SHP77 treated with DMSO at 0.1 percent for 48 hours (cell line): ENCODE measurements at regions not wholly inside any gene's neighbourhood (a gene's known extent, or its start where the extent isn't known, plus 50 kb on each side); places are given as distances from the start of the nearest gene placed in this dataset.

ENCODE experiments used
- DNase-seq: peaks from one replicate; lab custom pipeline; 2025; lab: John Stamatoyannopoulos, UW

DNA sequence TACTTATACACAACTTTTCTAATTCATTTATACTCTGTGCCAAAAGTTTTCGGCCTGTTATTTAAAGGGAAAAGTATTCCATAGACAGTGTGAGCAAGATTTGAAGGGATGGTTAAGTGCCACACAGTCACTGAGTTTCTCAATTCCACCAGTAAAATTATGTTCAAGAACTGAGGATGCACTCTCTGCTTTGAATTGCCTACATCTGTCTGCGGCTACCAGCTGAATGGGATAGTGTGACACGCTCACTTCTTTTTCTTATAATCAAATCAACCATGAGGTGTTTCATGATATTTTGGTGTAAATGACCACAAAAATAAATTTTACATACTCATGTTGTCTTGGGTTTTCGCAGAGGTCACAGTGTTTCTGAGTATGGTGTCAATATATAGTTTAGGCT lies 218.4 kb upstream of the TMEM161B start:
- DNase-seq, result no peak

GRCh38 chr5:88486431-88486830 lies 217.8 kb upstream of the TMEM161B start:
- no peak for DNase-seq

GRCh38 chr5:88485531-88485930 lies 216.9 kb upstream of the TMEM161B start:
- DNase-seq, result no peak

GRCh38 chr5:88483964-88484672 lies 215.5 kb upstream of the TMEM161B start:
- DNase-seq, result no peak

GRCh38 chr5:88480801-88481499 lies 212.3 kb upstream of the TMEM161B start:
- DNase-seq, result no peak

DNA sequence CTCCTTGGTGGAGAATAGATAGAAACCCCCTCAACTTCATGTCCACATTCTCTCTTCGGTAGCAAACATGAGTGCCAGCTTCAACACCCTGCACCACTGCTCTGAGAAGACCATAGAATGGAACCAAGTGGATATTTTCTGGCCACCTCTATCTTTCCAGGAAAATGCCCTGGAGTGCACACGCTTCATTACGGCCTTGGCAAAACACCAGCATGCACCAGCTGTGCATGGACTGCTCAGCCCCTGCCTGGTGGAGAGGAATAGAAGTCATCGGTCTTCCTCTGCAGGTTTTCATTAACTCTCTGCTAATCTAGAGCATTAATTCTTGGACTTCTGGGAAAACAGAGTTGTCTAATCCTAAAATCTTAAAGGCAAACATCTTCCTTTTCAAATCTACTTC lies 211.6 kb upstream of the TMEM161B start:
- peak; percentile 10 for DNase-seq

- DNase-seq, result no peak
Measured at GRCh38 chr5:88474574-88474973, 205.9 kb upstream of the TMEM161B start.

GRCh38 chr5:88470745-88471144 lies 202.1 kb upstream of the TMEM161B start:
- no peak for DNase-seq

GRCh38 chr5:88459971-88460370 lies 191.3 kb upstream of the TMEM161B start:
- DNase-seq, result no peak

- DNase-seq, result no peak
Measured at GRCh38 chr5:88452820-88453219, 184.2 kb upstream of the TMEM161B start.

- DNase-seq, result no peak
Measured at GRCh38 chr5:88450239-88450638, 181.6 kb upstream of the TMEM161B start.

GRCh38 chr5:88438006-88438405 lies 169.4 kb upstream of the TMEM161B start:
- DNase-seq, result no peak

GRCh38 chr5:88436290-88436689 lies 167.6 kb upstream of the TMEM161B start:
- no peak for DNase-seq

DNA sequence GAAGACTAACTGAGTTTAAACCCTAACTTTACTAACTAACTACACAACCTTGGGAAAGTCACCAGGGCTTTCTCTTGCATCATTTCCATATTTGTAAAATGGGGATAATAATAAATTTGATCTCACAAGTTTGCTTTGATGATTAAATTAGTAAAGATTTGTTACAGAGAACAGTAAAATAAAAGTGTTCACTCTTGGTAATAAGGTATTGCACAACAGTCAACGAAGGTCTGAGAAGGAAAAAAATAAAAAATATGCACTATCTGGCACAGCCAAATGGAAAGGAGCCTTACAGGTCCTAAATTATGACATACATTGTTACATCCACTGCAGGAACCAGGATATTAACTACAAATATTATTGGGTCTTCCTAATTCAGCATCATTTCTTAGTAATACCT lies 160.0 kb upstream of the TMEM161B start:
- no peak for DNase-seq

DNA sequence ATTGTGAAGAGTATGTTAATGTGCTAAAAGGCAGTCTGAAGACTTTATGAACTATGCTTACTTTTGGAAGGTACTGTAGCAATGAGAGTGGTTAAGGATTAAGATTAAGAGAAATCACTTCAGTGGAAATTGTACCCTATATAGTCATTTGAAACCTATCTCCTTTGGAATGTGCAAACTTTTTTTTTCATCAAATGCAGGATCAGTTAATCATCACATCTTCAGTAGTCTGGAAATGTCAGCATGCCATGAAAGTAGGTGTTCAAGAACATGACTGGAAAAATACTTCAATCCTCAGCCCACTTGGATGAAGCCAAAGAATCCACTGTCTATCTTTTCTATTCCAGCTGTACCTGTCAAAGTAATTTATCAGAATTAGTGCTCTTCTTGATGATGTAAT lies 157.8 kb upstream of the TMEM161B start:
- no peak for DNase-seq

DNA sequence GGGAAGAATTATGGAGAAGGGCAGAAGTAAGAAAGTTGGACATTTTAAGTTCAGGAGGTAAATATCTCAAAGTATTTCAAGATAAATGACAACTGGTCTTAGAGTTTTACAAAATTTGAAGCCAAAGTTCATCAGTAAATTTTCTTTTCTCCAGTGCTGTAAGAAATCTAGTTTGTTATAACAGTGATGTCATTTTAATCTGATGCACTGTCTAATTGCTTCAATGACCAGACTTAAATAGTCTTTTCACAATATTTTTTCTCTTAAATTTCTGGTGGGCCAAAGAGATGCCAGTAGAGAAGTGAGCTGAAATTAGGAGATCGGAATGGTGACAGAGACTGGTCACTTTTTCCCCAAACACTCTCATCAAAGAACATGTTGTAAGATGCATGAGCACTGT lies 156.5 kb upstream of the TMEM161B start:
- DNase-seq, result no peak

DNA sequence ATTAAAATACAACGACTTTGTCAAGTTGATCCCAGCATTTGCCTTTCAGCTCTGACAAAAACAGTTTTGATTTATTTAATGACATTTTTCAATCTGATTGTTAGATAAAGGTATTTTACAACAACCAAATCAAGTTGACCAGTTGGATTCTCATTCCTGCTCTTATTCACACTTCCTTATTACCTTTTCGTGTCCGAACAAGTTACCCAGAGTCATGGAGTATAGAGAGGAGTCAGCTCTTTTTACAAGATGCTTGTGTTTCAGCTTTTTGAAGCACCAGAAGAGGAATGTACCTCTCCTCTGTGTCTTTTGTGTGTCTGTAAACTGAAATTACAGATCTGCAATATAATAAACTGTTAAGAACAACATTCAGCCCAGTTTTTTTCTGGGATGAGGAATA lies 151.3 kb upstream of the TMEM161B start:
- DNase-seq, result no peak

DNA sequence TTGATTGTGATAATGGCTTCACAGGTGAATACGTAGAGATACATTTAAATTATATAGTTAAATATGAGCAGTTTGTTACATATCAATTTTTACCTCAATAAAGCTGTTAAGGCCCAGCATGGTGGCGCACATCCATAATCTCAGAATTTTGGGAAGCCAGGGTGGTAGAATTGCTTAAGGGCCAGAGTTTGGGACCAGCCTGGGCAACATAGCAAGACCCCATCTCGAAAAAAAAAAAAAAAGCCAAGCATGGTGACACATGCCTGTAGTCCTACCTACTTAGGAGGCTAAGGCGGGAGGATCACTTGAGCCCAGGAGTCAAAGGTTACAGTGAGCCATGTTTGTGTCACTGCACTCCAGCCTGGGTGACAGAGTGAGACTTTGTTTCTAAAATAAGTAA lies 138.7 kb upstream of the TMEM161B start:
- DNase-seq, result no peak

DNA sequence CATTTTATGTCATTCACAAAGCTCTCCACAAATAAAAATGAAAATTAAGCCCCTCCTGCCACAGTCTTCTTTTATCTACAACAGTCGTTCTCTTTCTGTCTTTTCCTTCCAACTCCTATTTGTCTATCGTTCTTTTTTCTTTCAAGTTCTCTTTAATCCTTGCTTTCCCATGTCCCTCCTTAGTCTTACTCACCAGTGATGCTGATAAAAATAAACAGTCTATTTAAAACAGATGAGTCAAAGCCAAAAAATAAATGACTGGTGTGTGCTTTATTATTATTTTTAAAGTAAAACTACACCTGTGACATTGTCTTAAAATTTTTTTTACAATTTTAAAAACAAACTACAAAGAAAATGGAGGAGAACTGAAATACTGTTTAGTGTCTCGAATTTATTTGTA lies 137.1 kb upstream of the TMEM161B start:
- no peak for DNase-seq

DNA sequence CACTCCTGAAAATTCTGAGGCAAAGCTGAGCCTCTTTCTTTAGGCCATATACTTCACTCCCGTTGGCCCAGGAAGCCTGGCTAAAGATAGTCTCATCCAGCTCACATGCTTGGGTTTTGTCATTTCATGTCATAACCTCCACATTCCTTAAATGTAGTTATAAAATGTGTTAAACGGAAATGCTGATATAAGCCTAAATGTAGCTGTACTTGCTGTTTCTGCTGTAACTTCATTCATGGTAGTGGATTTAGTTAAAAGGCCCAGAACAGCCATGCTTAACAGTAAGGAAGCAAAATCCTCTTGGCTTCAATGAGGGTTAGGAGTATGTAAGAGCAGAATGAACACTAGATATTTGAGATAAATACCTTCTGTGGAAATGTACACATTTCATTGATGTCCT lies 135.8 kb upstream of the TMEM161B start:
- DNase-seq, result no peak

DNA sequence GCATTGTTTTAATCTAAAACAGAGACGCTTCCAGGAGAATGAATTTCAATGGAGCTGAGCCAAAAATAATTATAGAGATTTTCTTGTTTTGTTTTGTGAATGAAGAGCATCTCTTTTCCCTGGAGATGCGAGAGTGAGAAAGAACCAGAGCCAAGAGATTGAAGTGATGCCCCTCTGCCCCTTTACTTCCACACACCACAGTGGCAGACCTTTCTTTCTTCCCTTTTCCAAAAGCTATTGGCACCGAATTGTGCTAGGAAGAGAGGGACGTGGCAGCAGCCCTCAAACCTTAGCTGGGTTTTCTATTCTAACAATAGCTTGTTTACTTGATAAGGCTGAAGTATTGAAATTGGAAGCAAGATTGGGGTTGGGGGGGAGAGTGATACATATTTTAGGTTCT lies 133.0 kb upstream of the TMEM161B start:
- no peak for DNase-seq

- DNase-seq, result no peak
Measured at GRCh38 chr5:88401228-88401627, 132.6 kb upstream of the TMEM161B start.

DNA sequence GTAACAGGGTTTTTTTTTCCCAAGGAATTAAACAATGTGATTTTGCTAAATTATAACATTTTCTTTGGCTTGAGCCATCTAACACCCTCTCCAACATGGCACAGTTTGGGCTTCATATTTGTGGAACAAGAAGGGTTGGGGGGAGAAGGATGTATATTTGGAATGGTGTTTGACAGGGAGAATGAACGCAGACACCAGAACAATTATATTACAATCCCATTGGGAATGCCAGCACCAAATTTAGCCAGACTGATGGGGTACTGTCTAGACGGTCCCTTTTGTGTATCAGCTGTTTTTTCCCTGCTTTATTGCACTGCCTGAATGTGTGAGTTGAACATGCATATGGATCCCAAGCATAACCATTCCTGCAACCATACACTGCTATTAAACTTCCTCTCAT lies 130.9 kb upstream of the TMEM161B start:
- DNase-seq, result no peak

DNA sequence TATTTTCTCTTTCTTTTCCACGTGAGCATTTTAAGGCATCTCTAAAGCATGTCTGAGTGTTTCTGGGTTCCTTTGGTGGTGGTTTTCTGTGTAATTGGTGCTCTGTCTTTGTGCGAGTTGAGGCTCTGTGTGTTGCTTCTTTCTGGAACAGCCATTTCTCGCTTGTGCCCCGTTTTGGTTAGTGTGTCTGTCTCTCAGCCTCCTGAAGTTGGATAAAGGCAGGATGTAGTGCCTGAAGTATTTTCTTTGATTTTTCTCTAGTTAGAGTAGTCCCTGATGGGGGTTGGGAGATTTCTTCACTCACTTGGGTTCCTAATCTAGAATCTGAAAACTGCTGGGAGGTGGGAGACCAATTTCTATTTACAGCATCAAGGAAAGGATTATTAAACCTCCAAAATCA lies 129.7 kb upstream of the TMEM161B start:
- no peak for DNase-seq
